Fibroblast of lung (primary cell): ENCODE measurements at regions not wholly inside any gene's neighbourhood (a gene's known extent, or its start where the extent isn't known, plus 50 kb on each side); places are given as distances from the start of the nearest gene placed in this dataset.

Source experiments
- DNase-seq, 2 donors: peaks; one replicate each; pipeline versions ENCODE4 v3.0.0 to v3.0.0-alpha.2; 2010; ENCODE audit warnings: low read depth in 2 of 2
- H2AFZ ChIP-seq: 2 replicates; pipeline ENCODE4 v1.5.1; 2012; ENCODE audit warnings: low read length, control low read depth, inconsistent platforms
- H3K27ac ChIP-seq: 2 replicates; pipeline ENCODE4 v1.5.1; 2011; ENCODE audit warnings: low read length, control low read depth; ENCODE audit not compliant: insufficient read depth
- H3K27me3 ChIP-seq: 2 replicates; pipeline ENCODE4 v1.5.1; 2011; ENCODE audit warnings: mild to moderate bottlenecking, low read length; ENCODE audit not compliant: control insufficient read depth, insufficient read depth
- H3K36me3 ChIP-seq: 2 replicates; pipeline ENCODE4 v1.5.1; 2011; ENCODE audit warnings: low read length; ENCODE audit not compliant: control insufficient read depth, insufficient read depth
- H3K4me1 ChIP-seq: 2 replicates; pipeline ENCODE4 v1.5.1; 2011; ENCODE audit warnings: low read length; ENCODE audit not compliant: control insufficient read depth, insufficient read depth; ENCODE audit errors: extremely low read depth
- H3K4me2 ChIP-seq: 2 replicates; pipeline ENCODE4 v1.5.1; 2011; ENCODE audit warnings: low read length, control low read depth; ENCODE audit not compliant: insufficient read depth; ENCODE audit errors: extremely low read depth
- H3K4me3 ChIP-seq, 4 experiments: fragments of 200-600 bp in 1 of 4; sonication (generic) in 1 of 4; replicated peaks in 1 of 4; 2 replicates each; pipeline ENCODE4 v1.5.1; 2011 to 2016; ENCODE audit warnings: low read length in 4 of 4, low read depth in 3 of 4, mild to moderate bottlenecking in 3 of 4, control low read depth in 2 of 4, inconsistent platforms in 1 of 4, mixed read lengths in 1 of 4; ENCODE audit not compliant: insufficient read depth in 1 of 4; ENCODE audit errors: control extremely low read depth in 1 of 4
- H3K79me2 ChIP-seq: 2 replicates; pipeline ENCODE4 v1.5.1; 2012; ENCODE audit warnings: mild to moderate bottlenecking, low read length, inconsistent platforms; ENCODE audit not compliant: control insufficient read depth, insufficient read depth
- H3K9ac ChIP-seq: 2 replicates; pipeline ENCODE4 v1.5.1; 2011; ENCODE audit warnings: mild to moderate bottlenecking, low read length, control low read depth; ENCODE audit not compliant: insufficient read depth
- H3K9me3 ChIP-seq: 2 replicates; pipeline ENCODE4 v1.5.1; 2012; ENCODE audit warnings: low read depth, low read length; ENCODE audit not compliant: control insufficient read depth, insufficient read depth
- H4K20me1 ChIP-seq: 2 replicates; pipeline ENCODE4 v1.5.1; 2011; ENCODE audit warnings: low read length; ENCODE audit not compliant: control insufficient read depth, insufficient read depth; ENCODE audit errors: extremely low read depth
- EZH2 ChIP-seq: IDR thresholded peaks from 2 replicates; pipeline ENCODE4 v1.5.1; 2012; ENCODE audit warnings: low read length, control low read depth, mild to moderate bottlenecking; ENCODE audit errors: missing control alignments
- TF ChIP-seq, protein P1 (sequence below), 2 donors: IDR thresholded peaks in 1 of 2; conservative IDR thresholded peaks in 1 of 2; 1 replicate in 1 of 2; 2 replicates in 1 of 2; pipeline ENCODE4 v1.5.1; 2011 to 2012; ENCODE audit warnings: low read length in 2 of 2, control low read depth in 1 of 2, inconsistent platforms in 1 of 2, low read depth in 1 of 2, mild to moderate bottlenecking in 1 of 2

DNA sequence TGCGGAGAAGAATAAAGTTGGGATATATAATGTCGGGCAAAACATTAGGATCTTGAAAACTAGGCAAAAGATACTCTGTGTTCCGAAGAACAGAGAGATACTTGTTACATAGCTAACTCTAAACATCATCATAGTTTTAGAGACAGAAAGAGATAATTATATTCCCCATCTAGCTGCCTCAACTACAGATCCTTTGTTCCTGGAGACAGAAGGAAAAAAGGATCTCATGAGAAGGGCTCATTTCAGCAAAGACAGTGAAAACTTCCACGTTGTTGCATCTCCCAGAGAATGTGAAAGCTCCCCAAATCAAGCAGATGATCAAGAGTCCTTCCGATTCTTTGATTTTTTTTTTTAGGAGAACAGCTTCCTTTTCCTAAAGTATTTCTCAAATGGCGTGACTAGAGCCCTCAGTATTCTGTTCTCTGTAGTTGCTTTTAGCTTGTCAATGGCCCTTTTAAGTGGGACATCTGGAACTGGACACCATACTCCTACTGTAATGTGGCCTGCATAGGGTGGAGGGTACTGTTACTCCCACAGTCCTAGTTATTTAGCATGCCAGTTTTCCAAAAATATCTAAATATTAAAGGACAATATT, 1048.2 kb downstream of the TTLL7 start:
- no peak overlapping the region for H3K4me3 ChIP-seq
- no peak overlapping the region for H2AFZ ChIP-seq
- no peaks in the 10 kb centered on the region for H3K9me3 ChIP-seq
- H3K4me1 ChIP-seq = no peaks in the 10 kb centered on the region
- no peak overlapping the region for H3K9ac ChIP-seq
- no peaks in the 10 kb centered on the region for H4K20me1 ChIP-seq
- no peak overlapping the region for H3K27ac ChIP-seq
- no peaks in the 10 kb centered on the region for H3K36me3 ChIP-seq
- H3K4me2 ChIP-seq = no peak overlapping the region
- no peak for DNase-seq
- TF ChIP-seq, protein P1, sequence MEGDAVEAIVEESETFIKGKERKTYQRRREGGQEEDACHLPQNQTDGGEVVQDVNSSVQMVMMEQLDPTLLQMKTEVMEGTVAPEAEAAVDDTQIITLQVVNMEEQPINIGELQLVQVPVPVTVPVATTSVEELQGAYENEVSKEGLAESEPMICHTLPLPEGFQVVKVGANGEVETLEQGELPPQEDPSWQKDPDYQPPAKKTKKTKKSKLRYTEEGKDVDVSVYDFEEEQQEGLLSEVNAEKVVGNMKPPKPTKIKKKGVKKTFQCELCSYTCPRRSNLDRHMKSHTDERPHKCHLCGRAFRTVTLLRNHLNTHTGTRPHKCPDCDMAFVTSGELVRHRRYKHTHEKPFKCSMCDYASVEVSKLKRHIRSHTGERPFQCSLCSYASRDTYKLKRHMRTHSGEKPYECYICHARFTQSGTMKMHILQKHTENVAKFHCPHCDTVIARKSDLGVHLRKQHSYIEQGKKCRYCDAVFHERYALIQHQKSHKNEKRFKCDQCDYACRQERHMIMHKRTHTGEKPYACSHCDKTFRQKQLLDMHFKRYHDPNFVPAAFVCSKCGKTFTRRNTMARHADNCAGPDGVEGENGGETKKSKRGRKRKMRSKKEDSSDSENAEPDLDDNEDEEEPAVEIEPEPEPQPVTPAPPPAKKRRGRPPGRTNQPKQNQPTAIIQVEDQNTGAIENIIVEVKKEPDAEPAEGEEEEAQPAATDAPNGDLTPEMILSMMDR (conservative IDR thresholded peaks at IDR 0.05 in 1 of 2, IDR thresholded peaks at IDR 0.05 in 1 of 2; ENCODE audit: low read depth in 1 of 2, low read length in 2 of 2) = no peak
- TF ChIP-seq EZH2 = no peak
- H3K27me3 ChIP-seq = no peaks in the 10 kb centered on the region
- no peaks in the 10 kb centered on the region for H3K79me2 ChIP-seq

- no peak overlapping the region for H3K4me3 ChIP-seq
- H4K20me1 ChIP-seq = no peaks in the 10 kb centered on the region
- H3K27ac ChIP-seq = no peak overlapping the region
- TF ChIP-seq, protein P1 (conservative IDR thresholded peaks at IDR 0.05 in 1 of 2, IDR thresholded peaks at IDR 0.05 in 1 of 2; ENCODE audit: low read depth in 1 of 2, low read length in 2 of 2) = no peak
- no peak for TF ChIP-seq EZH2
- DNase-seq = no peak
- H3K4me2 ChIP-seq = no peak overlapping the region
- no peaks in the 10 kb centered on the region for H3K4me1 ChIP-seq
- H3K79me2 ChIP-seq = no peaks in the 10 kb centered on the region
- H3K27me3 ChIP-seq = no peaks in the 10 kb centered on the region
- no peak overlapping the region for H2AFZ ChIP-seq
- H3K9me3 ChIP-seq = no peaks in the 10 kb centered on the region
- H3K9ac ChIP-seq = no peak overlapping the region
- H3K36me3 ChIP-seq = no peaks in the 10 kb centered on the region
These were observed 1050.5 kb downstream of the TTLL7 start for GRCh38 chr1:82948386-82948785.

DNA sequence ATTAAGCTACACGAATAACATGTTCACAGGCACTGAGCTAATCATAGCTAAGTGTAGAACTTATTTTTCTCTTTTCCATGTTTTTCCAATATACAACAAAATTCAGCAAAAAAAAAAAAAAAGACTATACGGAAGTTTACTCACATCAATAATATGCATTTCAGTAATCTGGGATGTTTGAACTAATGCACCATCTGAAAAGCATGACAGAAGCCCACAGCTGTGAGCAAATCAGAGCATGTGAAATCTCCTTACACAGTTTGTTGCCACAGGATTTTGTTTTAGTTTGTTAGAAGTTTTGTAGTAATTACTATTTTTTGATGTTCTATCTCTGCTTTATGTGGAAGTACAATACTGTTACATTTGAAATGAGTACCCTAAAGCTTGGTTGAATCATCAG, 1051.7 kb downstream of the TTLL7 start:
- TF ChIP-seq, protein P1 (conservative IDR thresholded peaks at IDR 0.05 in 1 of 2, IDR thresholded peaks at IDR 0.05 in 1 of 2; ENCODE audit: low read depth in 1 of 2, low read length in 2 of 2) = no peak
- no peak for TF ChIP-seq EZH2
- Histone ChIP-seq H3K27me3 (no peaks in the 10 kb centered on the region), H3K9ac (no peak overlapping the region), H2AFZ (no peak overlapping the region), H3K4me2 (no peak overlapping the region), H3K4me1 (no peaks in the 10 kb centered on the region), H3K4me3 (no peak overlapping the region), H3K27ac (no peak overlapping the region), H3K36me3 (no peaks in the 10 kb centered on the region), H3K9me3 (no peaks in the 10 kb centered on the region), H4K20me1 (no peaks in the 10 kb centered on the region), H3K79me2 (no peaks in the 10 kb centered on the region)
- DNase-seq = no peak
